PC-9 (cell line): ENCODE measurements at regions not wholly inside any gene's neighbourhood (a gene's known extent, or its start where the extent isn't known, plus 50 kb on each side); places are given as distances from the start of the nearest gene placed in this dataset.

Experiments
- BruUV-seq: library from RNA; stranded (reverse); fragments of 400-500 nt; replicated peaks from 2 replicates; lab custom pipeline; 2021; lab: Mats Ljungman, UMichigan
- CTCF ChIA-PET: fragments of 300-600 bp; sonication (Branson Sonifier 250); formaldehyde crosslinking; loops from one replicate; lab custom pipeline; 2022; ENCODE audit warnings: antibody characterized with exemption; lab: Charles Lee
- POLR2A ChIA-PET: fragments of 300-600 bp; sonication (Branson Sonifier 250); formaldehyde crosslinking; loops from one replicate; lab custom pipeline; 2022; ENCODE audit warnings: antibody characterized with exemption; ENCODE audit not compliant: unreplicated experiment; lab: Charles Lee
- DNase-seq, 2 experiments: peaks; one replicate each; pipeline versions ENCODE4 v3.0.0 to v3.0.0-alpha.2; 2015 to 2022; ENCODE audit warnings: mixed read lengths in 1 of 2
- H2AFZ ChIP-seq: fragments of 200-600 bp; sonication (generic); 2 replicates; pipeline ENCODE4 v1.8.1; 2017; ENCODE audit warnings: antibody characterized with exemption
- H3F3A ChIP-seq: fragments of 200-600 bp; sonication (generic); 2 replicates; pipeline ENCODE4 v1.8.1; 2017; ENCODE audit warnings: antibody characterized with exemption, mild to moderate bottlenecking, low read depth; ENCODE audit not compliant: insufficient read depth
- H3K27ac ChIP-seq: fragments of 200-600 bp; sonication (generic); 2 replicates; pipeline ENCODE4 v1.6.1; 2016; ENCODE audit warnings: mixed run types
- H3K27me3 ChIP-seq: fragments of 200-600 bp; sonication (generic); 2 replicates; pipeline ENCODE4 v1.6.1; 2016; ENCODE audit warnings: low read depth, mixed run types; ENCODE audit not compliant: insufficient read depth
- H3K36me3 ChIP-seq: fragments of 200-600 bp; sonication (generic); 2 replicates; pipeline ENCODE4 v1.6.1; 2016; ENCODE audit warnings: low read depth, mixed run types
- H3K4me1 ChIP-seq: fragments of 200-600 bp; sonication (generic); replicated peaks from 2 replicates; pipeline ENCODE4 v1.6.1; 2016; ENCODE audit warnings: mixed run types; ENCODE audit not compliant: insufficient read depth
- H3K4me2 ChIP-seq: fragments of 200-600 bp; sonication (generic); 2 replicates; pipeline ENCODE4 v1.6.1; 2017; ENCODE audit warnings: mixed run types
- H3K4me3 ChIP-seq: fragments of 200-600 bp; sonication (generic); 2 replicates; pipeline ENCODE4 v1.6.1; 2016; ENCODE audit warnings: mixed run types
- H3K79me2 ChIP-seq: fragments of 200-600 bp; sonication (generic); 2 replicates; pipeline ENCODE4 v1.6.1; 2017; ENCODE audit warnings: low read depth, mixed run types
- H3K9me2 ChIP-seq: fragments of 200-600 bp; sonication (generic); 2 replicates; pipeline ENCODE4 v1.8.1; 2017; ENCODE audit warnings: mild to moderate bottlenecking; ENCODE audit not compliant: insufficient read depth
- H3K9me3 ChIP-seq: fragments of 200-600 bp; sonication (generic); 2 replicates; pipeline ENCODE4 v1.8.1; 2016; ENCODE audit warnings: low read depth; ENCODE audit not compliant: insufficient read depth
- H4K20me1 ChIP-seq: fragments of 200-600 bp; sonication (generic); 2 replicates; pipeline ENCODE4 v1.8.1; 2017; ENCODE audit not compliant: insufficient read depth
- CTCF ChIP-seq: fragments of 200-600 bp; sonication (generic); conservative IDR thresholded peaks from 2 replicates; pipeline ENCODE4 v1.6.1; 2017; ENCODE audit warnings: mixed run types, antibody characterized with exemption, mild to moderate bottlenecking, moderate library complexity
- EZH2 ChIP-seq: fragments of 200-600 bp; sonication (generic); IDR thresholded peaks from 2 replicates; pipeline ENCODE4 v1.8.0; 2017; ENCODE audit warnings: antibody characterized with exemption, low read depth
- intact Hi-C: fragments of 100-400 bp; cut with micrococcal nuclease; formaldehyde crosslinking; loops from one replicate; pipeline ENCODE4 v1.10.0; 2022; ENCODE audit not compliant: unreplicated experiment

- no TSS peak for BruUV-seq
- Histone ChIP-seq H3F3A (no peaks in the 10 kb centered on the region), H2AFZ (no peak overlapping the region), H3K9me3 (0 out of 2 replicates have a peak, but pooled peaks cover 3% of the 10 kb centered on the region), H3K4me3 (no peak overlapping the region), H3K36me3 (no peaks in the 10 kb centered on the region), H3K27me3 (no peaks in the 10 kb centered on the region), H3K79me2 (no peaks in the 10 kb centered on the region), H3K27ac (no peak overlapping the region), H4K20me1 (no peaks in the 10 kb centered on the region), H3K4me1 (no peaks in the 10 kb centered on the region), H3K9me2 (no peaks in the 10 kb centered on the region), H3K4me2 (no peak overlapping the region)
- intact Hi-C loops: no loop called here
- CTCF ChIA-PET: no interaction called here
- no peak for TF ChIP-seq EZH2
- no peak for TF ChIP-seq CTCF
- DNase-seq: no peak
- POLR2A ChIA-PET: no interaction called here
Measured at GRCh38 chr1:164137273-164137925, 421.6 kb upstream of the PBX1 start.

- Histone ChIP-seq H3K9me3 (no peaks in the 10 kb centered on the region), H3K27ac (no peak overlapping the region), H3F3A (no peaks in the 10 kb centered on the region), H3K4me2 (no peak overlapping the region), H4K20me1 (no peaks in the 10 kb centered on the region), H3K9me2 (no peaks in the 10 kb centered on the region), H3K4me1 (no peaks in the 10 kb centered on the region), H3K4me3 (no peak overlapping the region), H2AFZ (no peak overlapping the region), H3K27me3 (no peaks in the 10 kb centered on the region), H3K36me3 (no peaks in the 10 kb centered on the region), H3K79me2 (no peaks in the 10 kb centered on the region)
- CTCF ChIA-PET: no interaction called here
- no peak for DNase-seq
- no TSS peak for BruUV-seq
- intact Hi-C loops: no loop called here
- POLR2A ChIA-PET: no interaction called here
- TF ChIP-seq CTCF (no peak), EZH2 (no peak)
Measured at GRCh38 chr1:164141797-164142196, 417.2 kb upstream of the PBX1 start.

- no TSS peak for BruUV-seq
- Histone ChIP-seq H2AFZ (no peak overlapping the region), H3K27me3 (no peaks in the 10 kb centered on the region), H3K9me2 (no peaks in the 10 kb centered on the region), H3K27ac (no peak overlapping the region), H3K4me2 (no peak overlapping the region), H3K79me2 (no peaks in the 10 kb centered on the region), H3K4me1 (no peaks in the 10 kb centered on the region), H3K9me3 (no peaks in the 10 kb centered on the region), H3F3A (no peaks in the 10 kb centered on the region), H3K4me3 (no peak overlapping the region), H3K36me3 (no peaks in the 10 kb centered on the region), H4K20me1 (no peaks in the 10 kb centered on the region)
- ChIA-PET CTCF (no interaction called here), POLR2A (interaction anchor here (0.7 kb wide), 1 partner anchor 37 kb away, joined by 11 read pairs; no protein-coding TSS in a partner anchor)
- TF ChIP-seq EZH2: no peak
- no peak for TF ChIP-seq CTCF
- intact Hi-C loops: no loop called here
- DNase-seq: no peak
Measured at GRCh38 chr1:164154622-164155021, 404.4 kb upstream of the PBX1 start.
